ENCODE measurements at regions not wholly inside any gene's neighbourhood (a gene's known extent, or its start where the extent isn't known, plus 50 kb on each side); places are given as distances from the start of the nearest gene placed in this dataset.

DNA sequence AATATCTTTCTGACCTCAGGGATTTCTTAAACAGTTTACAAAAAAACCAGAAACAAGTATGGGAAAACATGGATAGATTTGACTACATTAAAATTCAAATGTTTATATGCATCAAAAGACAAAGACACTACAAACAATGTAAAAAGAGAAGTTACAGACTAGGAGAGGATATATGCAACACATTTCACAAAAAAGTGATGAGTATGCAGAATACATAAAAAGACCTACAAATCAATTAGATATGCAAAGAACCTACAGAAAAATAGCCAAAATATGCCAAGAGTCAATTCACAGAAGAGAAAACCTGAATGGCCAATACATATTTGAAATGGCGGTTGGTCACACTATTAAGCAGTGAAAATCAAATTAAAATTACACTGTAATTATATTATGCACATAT, 175.0 kb downstream of the FOXD2 start:
- TF ChIP-seq CTCF (conservative IDR thresholded peaks at IDR 0.05; ENCODE audit: low read depth, low read length) = no peak
- TF ChIP-seq EZH2 (IDR thresholded peaks at IDR 0.05; ENCODE audit: low read length, unreplicated experiment) = no peak
